GM18858 (cell line): ENCODE measurements at regions not wholly inside any gene's neighbourhood (a gene's known extent, or its start where the extent isn't known, plus 50 kb on each side); places are given as distances from the start of the nearest gene placed in this dataset.

ENCODE experiments used
- ATAC-seq: cut with Tn5 transposase; IDR thresholded peaks from one replicate; pipeline ENCODE4 v1.9.1; 2021; ENCODE audit not compliant: unreplicated experiment

DNA sequence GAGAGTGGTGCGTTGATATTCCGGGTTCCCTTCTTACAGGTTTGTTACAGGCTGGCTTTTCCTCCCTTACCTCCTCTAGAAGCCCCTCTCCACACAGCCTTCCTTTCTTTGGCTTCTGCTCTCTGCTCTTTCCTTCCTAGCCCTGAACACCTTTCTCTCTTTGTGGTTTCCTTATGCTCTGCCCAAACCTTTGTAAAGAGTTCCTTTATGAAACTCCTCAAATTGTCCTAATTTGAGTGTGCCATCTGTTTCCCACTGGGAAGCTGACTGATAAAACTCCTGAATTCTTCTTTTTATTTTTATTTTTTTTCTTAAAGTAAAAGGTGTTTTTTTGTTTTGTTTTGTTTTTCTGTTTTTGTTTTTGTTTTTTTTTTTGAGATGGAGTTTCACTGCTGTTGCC lies 60.1 kb upstream of the OTX2 start:
- ATAC-seq = no peak

GRCh38 chr14:56868660-56869059 lies 58.4 kb upstream of the OTX2 start:
- no peak for ATAC-seq

DNA sequence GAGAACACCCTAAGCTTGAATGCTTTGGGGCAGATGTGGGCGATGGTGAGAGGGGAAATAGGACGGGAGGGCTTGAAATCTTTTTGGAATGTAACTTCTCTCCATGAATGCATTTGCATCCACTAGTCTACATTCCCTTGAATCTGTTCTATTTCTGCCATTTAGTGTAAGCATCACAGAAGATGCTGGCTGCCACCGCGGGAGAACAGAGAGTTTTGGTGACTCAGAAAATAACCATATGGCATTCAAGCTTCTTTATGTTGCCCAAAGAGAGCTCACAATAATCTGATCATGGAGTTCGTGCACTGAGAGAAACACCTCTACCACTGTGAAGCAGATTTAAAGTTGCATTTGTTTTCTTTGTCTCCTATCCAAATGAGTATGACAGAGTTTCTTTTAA lies 52.6 kb upstream of the OTX2 start:
- no peak for ATAC-seq

- no peak for ATAC-seq
These were observed 50.2 kb upstream of the OTX2 start for GRCh38 chr14:56860441-56860840.
